ENCODE measurements at regions not wholly inside any gene's neighbourhood (a gene's known extent, or its start where the extent isn't known, plus 50 kb on each side); places are given as distances from the start of the nearest gene placed in this dataset.

GRCh38 chr11:91538065-91538464 lies 686.6 kb upstream of the FAT3 start:
- Histone ChIP-seq H2AK9ac (replicated peaks; ENCODE audit: low read depth, low read length, poor library complexity) (no peak overlapping the region), H2BK20ac (ENCODE audit: low read depth, low read length) (no peak overlapping the region), H3K18ac (ENCODE audit: low read depth, low read length) (no peak overlapping the region), H2BK15ac (ENCODE audit: low read depth, low read length) (no peak overlapping the region), H3K14ac (replicated peaks; ENCODE audit: low read depth, low read length) (no peak overlapping the region), H3K56ac (ENCODE audit: extremely low read depth, insufficient read depth, low read length) (no peak overlapping the region), H3K23ac (ENCODE audit: low read depth, low read length) (no peak overlapping the region), H3K9ac (ENCODE audit: low read depth, low read length) (no peak overlapping the region), H4K5ac (ENCODE audit: low read depth, low read length) (no peak overlapping the region), H2AK5ac (ENCODE audit: low read depth, low read length) (no peak overlapping the region), H3K79me1 (ENCODE audit: low read depth in 1 of 2, low read length in 2 of 2) (no peaks in the 10 kb centered on the region), H3K9me1 (ENCODE audit: insufficient read depth, low read length) (no peaks in the 10 kb centered on the region), H3K4ac (ENCODE audit: low read depth, low read length) (no peak overlapping the region), H4K20me1 (ENCODE audit: insufficient read depth, low read length) (no peaks in the 10 kb centered on the region), H3K4me3 (ENCODE audit: insufficient read depth, low read depth, low read length) (no peak overlapping the region), H3K9me3 (ENCODE audit: control insufficient read depth, insufficient read depth, low read length) (peaks cover 16% of the 10 kb centered on the region), H2BK5ac (ENCODE audit: low read depth, low read length, poor library complexity, severe bottlenecking) (no peak overlapping the region), H2AFZ (replicated peaks; ENCODE audit: low read length, poor library complexity) (no peak overlapping the region), H4K91ac (ENCODE audit: insufficient read depth, low read depth, low read length) (no peak overlapping the region), H4K8ac (ENCODE audit: low read depth in 2 of 2, low read length in 2 of 2) (no peak overlapping the region), H3K4me1 (ENCODE audit: control insufficient read depth, insufficient read depth, low read length) (no peaks in the 10 kb centered on the region), H3K27me3 (ENCODE audit: control insufficient read depth, insufficient read depth, low read length) (no peaks in the 10 kb centered on the region), H3K4me2 (ENCODE audit: low read depth, low read length) (no peak overlapping the region), H3K36me3 (ENCODE audit: control insufficient read depth, insufficient read depth, low read length) (no peaks in the 10 kb centered on the region), H3K27ac (ENCODE audit: insufficient read depth, low read length) (no peak overlapping the region), H2BK120ac (ENCODE audit: low read depth, low read length) (no peak overlapping the region)
- in situ Hi-C loops (cut with MboI; ENCODE audit: low sequenced_read_pairs) (no loop called here), intact Hi-C loops (cut with micrococcal nuclease) (no loop called here), dilution Hi-C loops (cut with HindIII; ENCODE audit: low sequenced_read_pairs, unreplicated experiment) (no loop called here)
- POLR2A ChIA-PET (ENCODE audit: unreplicated experiment): no interaction called here
- ATAC-seq (ENCODE audit: low read depth): no peak
- DNase-seq: no peak
- no TSS peak for BruUV-seq (replicated peaks)
- TF ChIP-seq MAFK (IDR thresholded peaks at IDR 0.05; ENCODE audit: low read depth, low read length): peak; percentile 55
- no peak for TF ChIP-seq BHLHE40 (IDR thresholded peaks at IDR 0.05; ENCODE audit: low read depth, low read length)
- CTCF ChIA-PET: no interaction called here

Data from IMR-90 (cell line).